Spinal cord (tissue), 9 donors: ENCODE measurements at regions not wholly inside any gene's neighbourhood (a gene's known extent, or its start where the extent isn't known, plus 50 kb on each side); places are given as distances from the start of the nearest gene placed in this dataset.

Source experiments
- DNase-seq, 6 donors: peaks; one replicate each; pipeline versions ENCODE4 v3.0.0 to v3.0.0-alpha.2; 2013 to 2015; ENCODE audit warnings: low spot score in 6 of 6, low read depth in 4 of 6
- H3K27ac ChIP-seq: one replicate; pipeline ENCODE4 v1.5.1; 2013; ENCODE audit warnings: low read depth, low read length, control low read depth
- H3K27me3 ChIP-seq: one replicate; pipeline ENCODE4 v1.6.1; 2013; ENCODE audit warnings: low read length; ENCODE audit not compliant: control insufficient read depth, insufficient read depth
- H3K36me3 ChIP-seq: one replicate; pipeline ENCODE4 v1.6.1; 2013; ENCODE audit warnings: low read length; ENCODE audit not compliant: control insufficient read depth, insufficient read depth
- H3K4me1 ChIP-seq: one replicate; pipeline ENCODE4 v1.6.1; 2013; ENCODE audit warnings: low read length; ENCODE audit not compliant: control insufficient read depth, insufficient read depth
- H3K4me3 ChIP-seq: one replicate; pipeline ENCODE4 v1.5.1; 2013; ENCODE audit warnings: low read depth, low read length, control low read depth
- H3K9me3 ChIP-seq: one replicate; pipeline ENCODE4 v1.6.1; 2013; ENCODE audit warnings: low read length; ENCODE audit not compliant: control insufficient read depth, insufficient read depth
- WGBS: methylation state at CpG from one replicate; pipeline ENCODE4 v1.1.5; 2013; ENCODE audit warnings: missing lambda C conversion rate; ENCODE audit not compliant: insufficient coverage; 5-methylcytosine and 5-hydroxymethylcytosine counted together
- donor health status: healthy.

DNA sequence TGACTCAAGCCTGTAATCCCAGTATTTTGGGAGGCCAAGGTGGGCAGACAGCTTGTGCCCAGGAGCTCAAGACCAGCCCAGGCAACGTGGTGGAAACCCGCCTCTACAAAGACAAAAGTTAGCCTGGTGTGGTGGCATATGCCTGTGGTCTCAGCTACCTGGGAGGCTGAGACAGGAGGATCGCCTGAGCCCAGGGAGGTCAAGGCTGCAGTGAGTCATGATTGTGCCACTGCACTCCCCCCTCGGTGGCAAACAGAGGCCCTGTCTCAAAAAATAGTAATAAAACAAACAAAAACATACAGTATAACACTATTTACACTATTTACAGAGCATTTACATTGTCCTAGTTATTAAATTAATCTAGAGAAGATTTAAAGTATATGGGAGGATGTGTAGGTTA lies 56.0 kb upstream of the PIM1 start:
- WGBS, result 100% methylated on average over 3 of the region's 4 CpGs
- no peaks in the 10 kb centered on the region for H3K36me3 ChIP-seq
- peaks cover 3% of the 10 kb centered on the region for H3K4me1 ChIP-seq
- H3K27ac ChIP-seq, result no peak overlapping the region
- no peak for DNase-seq
- H3K9me3 ChIP-seq, result no peaks in the 10 kb centered on the region
- H3K4me3 ChIP-seq, result no peak overlapping the region
- no peaks in the 10 kb centered on the region for H3K27me3 ChIP-seq

DNA sequence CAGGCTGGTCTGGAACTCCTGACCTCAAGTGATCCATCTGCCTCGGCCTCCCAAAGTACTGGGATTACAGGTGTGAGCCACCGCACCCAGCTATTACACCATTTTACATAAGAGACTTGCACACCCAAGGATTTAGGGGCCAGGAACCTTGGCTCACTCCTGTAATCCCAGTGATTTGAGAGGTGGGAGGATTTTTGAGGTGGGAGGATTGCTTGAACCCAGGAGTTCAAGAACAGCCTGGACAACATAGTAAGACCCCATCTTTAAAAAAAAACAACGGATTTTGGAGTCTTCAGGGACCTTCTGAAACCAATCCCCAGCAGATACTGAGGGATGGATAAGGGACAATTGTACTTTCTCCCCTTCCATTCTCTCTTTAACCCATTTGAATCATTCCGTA lies 55.3 kb upstream of the PIM1 start:
- Histone ChIP-seq H3K36me3 (no peaks in the 10 kb centered on the region), H3K4me1 (peaks cover 2% of the 10 kb centered on the region), H3K4me3 (no peak overlapping the region), H3K27me3 (no peaks in the 10 kb centered on the region), H3K9me3 (no peaks in the 10 kb centered on the region), H3K27ac (no peak overlapping the region)
- 100% methylated on average over 1 of the region's 4 CpGs for WGBS
- DNase-seq, result no peak

GRCh38 chr6:37115236-37115895 lies 54.6 kb upstream of the PIM1 start:
- no peak overlapping the region for H3K27ac ChIP-seq
- H3K27me3 ChIP-seq, result no peaks in the 10 kb centered on the region
- DNase-seq, result no peak
- H3K4me3 ChIP-seq, result no peak overlapping the region
- no peaks in the 10 kb centered on the region for H3K36me3 ChIP-seq
- no peaks in the 10 kb centered on the region for H3K9me3 ChIP-seq
- H3K4me1 ChIP-seq, result no peaks in the 10 kb centered on the region
- 83% methylated on average over 7 of the region's 10 CpGs for WGBS

DNA sequence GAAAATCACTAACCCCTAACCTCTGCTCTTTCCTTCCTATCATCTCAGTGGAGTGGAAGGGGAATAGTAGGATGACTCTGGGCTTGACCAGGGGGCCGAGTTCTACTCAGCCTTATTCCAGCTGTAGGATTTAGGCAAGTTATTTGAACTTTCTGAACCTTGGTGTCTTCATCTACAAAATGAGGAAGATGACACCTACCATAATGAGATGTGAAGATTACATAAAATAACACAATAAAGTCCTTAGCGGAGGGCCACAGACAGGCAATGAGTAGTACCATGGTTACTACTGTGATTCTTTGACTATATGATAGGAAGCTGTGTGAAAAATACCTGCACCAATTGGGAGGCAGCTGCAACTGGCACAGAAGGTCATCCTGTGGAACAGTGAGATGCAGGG lies 53.6 kb upstream of the PIM1 start:
- Histone ChIP-seq H3K4me1 (no peaks in the 10 kb centered on the region), H3K36me3 (no peaks in the 10 kb centered on the region), H3K9me3 (no peaks in the 10 kb centered on the region), H3K27ac (no peak overlapping the region), H3K27me3 (no peaks in the 10 kb centered on the region), H3K4me3 (no peak overlapping the region)
- no peak for DNase-seq
- WGBS, result no CpG with 5 or more reads among the region's 2 CpGs

GRCh38 chr6:37119387-37119886 lies 50.5 kb upstream of the PIM1 start:
- no peaks in the 10 kb centered on the region for H3K27me3 ChIP-seq
- WGBS, result 73% methylated on average over 3 of the region's 5 CpGs
- no peak overlapping the region for H3K4me3 ChIP-seq
- H3K27ac ChIP-seq, result no peak overlapping the region
- H3K9me3 ChIP-seq, result no peaks in the 10 kb centered on the region
- no peaks in the 10 kb centered on the region for H3K36me3 ChIP-seq
- H3K4me1 ChIP-seq, result no peaks in the 10 kb centered on the region
- no peak for DNase-seq
